Body of pancreas (tissue), 4 donors: ENCODE measurements at regions not wholly inside any gene's neighbourhood (a gene's known extent, or its start where the extent isn't known, plus 50 kb on each side); places are given as distances from the start of the nearest gene placed in this dataset.

ENCODE experiments used
- ATAC-seq: fragments of 150-250 bp; one replicate; pipeline ENCODE4 v1.9.1; 2016
- DNase-seq, 4 donors: peaks; one replicate each; pipeline ENCODE4 v3.0.0-alpha.2; 2019
- H3K27ac ChIP-seq, 4 donors: fragments of 200-600 bp; sonication (generic); 1 replicate in 3 of 4; 2 replicates in 1 of 4; pipeline versions ENCODE4 v1.5.1 to v1.6.1; 2016 to 2019; ENCODE audit warnings: mild to moderate bottlenecking in 1 of 4, mixed read lengths in 1 of 4, moderate library complexity in 1 of 4
- H3K27me3 ChIP-seq, 2 donors: fragments of 200-600 bp; sonication (generic); one replicate each; pipeline ENCODE4 v1.6.0; 2016; ENCODE audit warnings: mild to moderate bottlenecking in 1 of 2
- H3K36me3 ChIP-seq, 2 donors: fragments of 200-600 bp; sonication (generic); replicated peaks in 1 of 2; 2 replicates each; pipeline ENCODE4 v1.5.1; 2016; ENCODE audit warnings: low read depth in 2 of 2; ENCODE audit not compliant: insufficient read depth in 1 of 2
- H3K4me1 ChIP-seq: fragments of 200-600 bp; sonication (generic); one replicate; pipeline ENCODE4 v1.6.0; 2016
- H3K4me3 ChIP-seq, 2 donors: fragments of 200-600 bp; sonication (generic); 1 replicate in 1 of 2; 2 replicates in 1 of 2; pipeline ENCODE4 v1.5.1; 2016 to 2019
- H3K9me3 ChIP-seq, 3 donors: fragments of 200-600 bp; sonication (generic); 1 replicate in 2 of 3; 2 replicates in 1 of 3; pipeline ENCODE4 v1.5.1; 2016
- POLR2A ChIP-seq, 3 donors: fragments of 450-650 bp; IDR thresholded peaks; one replicate each; pipeline ENCODE4 v1.6.1; 2016; ENCODE audit warnings: antibody characterized with exemption in 3 of 3, mild to moderate bottlenecking in 2 of 3
- WGBS, 2 donors: methylation state at CpG; one replicate each; pipeline ENCODE4 v1.1.5; 2017; 5-methylcytosine and 5-hydroxymethylcytosine counted together
- intact Hi-C: fragments of 100-400 bp; cut with DNase I; formaldehyde crosslinking; loops from one replicate; pipeline ENCODE4 v1.15.1; 2023
- TF ChIP-seq, protein P1 (sequence below), 7 experiments: fragments of 450-650 bp in 4 of 7; fragments of 200-600 bp in 3 of 7; sonication (generic) in 3 of 7; IDR thresholded peaks; one replicate each; pipeline ENCODE4 v1.5.1; 2016 to 2019; ENCODE audit warnings: antibody characterized with exemption in 7 of 7

- TF ChIP-seq, protein P1, sequence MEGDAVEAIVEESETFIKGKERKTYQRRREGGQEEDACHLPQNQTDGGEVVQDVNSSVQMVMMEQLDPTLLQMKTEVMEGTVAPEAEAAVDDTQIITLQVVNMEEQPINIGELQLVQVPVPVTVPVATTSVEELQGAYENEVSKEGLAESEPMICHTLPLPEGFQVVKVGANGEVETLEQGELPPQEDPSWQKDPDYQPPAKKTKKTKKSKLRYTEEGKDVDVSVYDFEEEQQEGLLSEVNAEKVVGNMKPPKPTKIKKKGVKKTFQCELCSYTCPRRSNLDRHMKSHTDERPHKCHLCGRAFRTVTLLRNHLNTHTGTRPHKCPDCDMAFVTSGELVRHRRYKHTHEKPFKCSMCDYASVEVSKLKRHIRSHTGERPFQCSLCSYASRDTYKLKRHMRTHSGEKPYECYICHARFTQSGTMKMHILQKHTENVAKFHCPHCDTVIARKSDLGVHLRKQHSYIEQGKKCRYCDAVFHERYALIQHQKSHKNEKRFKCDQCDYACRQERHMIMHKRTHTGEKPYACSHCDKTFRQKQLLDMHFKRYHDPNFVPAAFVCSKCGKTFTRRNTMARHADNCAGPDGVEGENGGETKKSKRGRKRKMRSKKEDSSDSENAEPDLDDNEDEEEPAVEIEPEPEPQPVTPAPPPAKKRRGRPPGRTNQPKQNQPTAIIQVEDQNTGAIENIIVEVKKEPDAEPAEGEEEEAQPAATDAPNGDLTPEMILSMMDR (IDR thresholded peaks at IDR 0.05) = no peak
- no peak for TF ChIP-seq POLR2A (IDR thresholded peaks at IDR 0.05)
- ATAC-seq (no peak), DNase-seq (no peak)
- intact Hi-C loops = no loop called here
- peaks cover 9% of the 10 kb centered on the region for H3K4me1 ChIP-seq
- H3K27me3 ChIP-seq = no peaks in the 10 kb centered on the region
- H3K4me3 ChIP-seq = no peak overlapping the region
- no peaks in the 10 kb centered on the region for H3K9me3 ChIP-seq
- no peak overlapping the region for H3K27ac ChIP-seq
- H3K36me3 ChIP-seq = no peaks in the 10 kb centered on the region
Observed at GRCh38 chr20:22834651-22835256, 200.4 kb upstream of the SSTR4 start.

- Histone ChIP-seq H3K27ac (no peak overlapping the region), H3K36me3 (no peaks in the 10 kb centered on the region), H3K4me3 (no peak overlapping the region), H3K27me3 (no peaks in the 10 kb centered on the region), H3K9me3 (no peaks in the 10 kb centered on the region), H3K4me1 (peaks cover 9% of the 10 kb centered on the region)
- intact Hi-C loops = no loop called here
- DNase-seq = no peak
- ATAC-seq = no peak
- TF ChIP-seq, protein P1 (IDR thresholded peaks at IDR 0.05) = no peak
- no peak for TF ChIP-seq POLR2A (IDR thresholded peaks at IDR 0.05)
- 55 to 71% methylated on average over 1 of the region's 1 CpG for WGBS, 2 donors
Observed at GRCh38 chr20:22836211-22836610, 198.9 kb upstream of the SSTR4 start.

GRCh38 chr20:22836877-22837276 lies 198.2 kb upstream of the SSTR4 start:
- Histone ChIP-seq H3K27ac (no peak overlapping the region), H3K27me3 (no peaks in the 10 kb centered on the region), H3K4me3 (no peak overlapping the region), H3K4me1 (peaks cover 9% of the 10 kb centered on the region), H3K9me3 (no peaks in the 10 kb centered on the region), H3K36me3 (no peaks in the 10 kb centered on the region)
- ATAC-seq (no peak), DNase-seq (no peak)
- 50 to 59% methylated on average over 1 of the region's 1 CpG for WGBS, 2 donors
- intact Hi-C loops = no loop called here
- TF ChIP-seq POLR2A (IDR thresholded peaks at IDR 0.05) = no peak
- TF ChIP-seq, protein P1 (IDR thresholded peaks at IDR 0.05) = no peak

GRCh38 chr20:22838001-22838400 lies 197.1 kb upstream of the SSTR4 start:
- Histone ChIP-seq H3K4me3 (no peak overlapping the region), H3K9me3 (no peaks in the 10 kb centered on the region), H3K27ac (no peak overlapping the region), H3K4me1 (peaks cover 9% of the 10 kb centered on the region), H3K27me3 (no peaks in the 10 kb centered on the region), H3K36me3 (no peaks in the 10 kb centered on the region)
- intact Hi-C loops = no loop called here
- no peak for ATAC-seq
- DNase-seq = no peak
- WGBS, 2 donors = 47 to 70% methylated on average over 1 of the region's 1 CpG
- no peak for TF ChIP-seq POLR2A (IDR thresholded peaks at IDR 0.05)
- TF ChIP-seq, protein P1 (IDR thresholded peaks at IDR 0.05) = no peak

GRCh38 chr20:22841846-22842245 lies 193.3 kb upstream of the SSTR4 start:
- H3K36me3 ChIP-seq = no peaks in the 10 kb centered on the region
- H3K4me3 ChIP-seq = no peak overlapping the region
- intact Hi-C loops = no loop called here
- no peaks in the 10 kb centered on the region for H3K4me1 ChIP-seq
- no peak overlapping the region for H3K27ac ChIP-seq
- H3K9me3 ChIP-seq = no peaks in the 10 kb centered on the region
- TF ChIP-seq POLR2A (IDR thresholded peaks at IDR 0.05) = no peak
- TF ChIP-seq, protein P1 (IDR thresholded peaks at IDR 0.05) = no peak
- 63 to 70% methylated on average over 4 of the region's 4 CpGs for WGBS, 2 donors
- DNase-seq (no peak), ATAC-seq (no peak)
- no peaks in the 10 kb centered on the region for H3K27me3 ChIP-seq
